Ecto neural progenitor cell (in vitro differentiated cells): ENCODE measurements at regions not wholly inside any gene's neighbourhood (a gene's known extent, or its start where the extent isn't known, plus 50 kb on each side); places are given as distances from the start of the nearest gene placed in this dataset.

Experiments used
- DNase-seq: peaks from one replicate; pipeline ENCODE4 v3.0.0-alpha.2; 2018; ENCODE audit warnings: low spot score

- DNase-seq = no peak
These were observed 74.3 kb upstream of the SHH start for GRCh38 chr7:155886391-155887173.

GRCh38 chr7:155885167-155886155, 73.2 kb upstream of the SHH start:
- no peak for DNase-seq

GRCh38 chr7:155884225-155885166, 72.2 kb upstream of the SHH start:
- DNase-seq = no peak

- no peak for DNase-seq
These were observed 71.4 kb upstream of the SHH start for GRCh38 chr7:155883491-155884224.

- DNase-seq = no peak
These were observed 70.3 kb upstream of the SHH start for GRCh38 chr7:155882596-155882995.

GRCh38 chr7:155881471-155882350, 69.4 kb upstream of the SHH start:
- DNase-seq = no peak

GRCh38 chr7:155880721-155881120, 68.5 kb upstream of the SHH start:
- no peak for DNase-seq

- peak; percentile 21 for DNase-seq
These were observed 67.3 kb upstream of the SHH start for GRCh38 chr7:155879592-155879991.

- peak; percentile 11 for DNase-seq
These were observed 66.4 kb upstream of the SHH start for GRCh38 chr7:155878674-155879073.

- DNase-seq = peak; percentile 23
These were observed 66.0 kb upstream of the SHH start for GRCh38 chr7:155878250-155878649.

- DNase-seq = no peak
These were observed 64.9 kb upstream of the SHH start for GRCh38 chr7:155877167-155877566.

GRCh38 chr7:155874411-155874810, 62.1 kb upstream of the SHH start:
- peak; percentile 14 for DNase-seq

GRCh38 chr7:155874010-155874409, 61.7 kb upstream of the SHH start:
- peak; percentile 21 for DNase-seq

- peak; percentile 20 for DNase-seq
These were observed 60.6 kb upstream of the SHH start for GRCh38 chr7:155872678-155873369.

GRCh38 chr7:155871211-155871610, 58.9 kb upstream of the SHH start:
- peak; percentile 17 for DNase-seq

- DNase-seq = peak; percentile 34
These were observed 58.3 kb upstream of the SHH start for GRCh38 chr7:155870334-155871180.

- DNase-seq = peak; percentile 41
These were observed 57.5 kb upstream of the SHH start for GRCh38 chr7:155869784-155870076.

GRCh38 chr7:155868955-155869783, 56.9 kb upstream of the SHH start:
- DNase-seq = peak; percentile 21
